Astrocyte (in vitro differentiated cells and primary cell): ENCODE measurements at regions not wholly inside any gene's neighbourhood (a gene's known extent, or its start where the extent isn't known, plus 50 kb on each side); places are given as distances from the start of the nearest gene placed in this dataset.

Source experiments
- EZH2 ChIP-seq: IDR thresholded peaks from 2 replicates; pipeline ENCODE4 v1.6.1; 2012; ENCODE audit warnings: mild to moderate bottlenecking, low read length, inconsistent platforms; ENCODE audit not compliant: insufficient read depth
- TF ChIP-seq, protein P1 (sequence below): IDR thresholded peaks from 2 replicates; pipeline ENCODE4 v1.5.1; 2011; ENCODE audit warnings: low read depth, mild to moderate bottlenecking, inconsistent platforms, low read length, moderate library complexity; ENCODE audit not compliant: insufficient read depth

DNA sequence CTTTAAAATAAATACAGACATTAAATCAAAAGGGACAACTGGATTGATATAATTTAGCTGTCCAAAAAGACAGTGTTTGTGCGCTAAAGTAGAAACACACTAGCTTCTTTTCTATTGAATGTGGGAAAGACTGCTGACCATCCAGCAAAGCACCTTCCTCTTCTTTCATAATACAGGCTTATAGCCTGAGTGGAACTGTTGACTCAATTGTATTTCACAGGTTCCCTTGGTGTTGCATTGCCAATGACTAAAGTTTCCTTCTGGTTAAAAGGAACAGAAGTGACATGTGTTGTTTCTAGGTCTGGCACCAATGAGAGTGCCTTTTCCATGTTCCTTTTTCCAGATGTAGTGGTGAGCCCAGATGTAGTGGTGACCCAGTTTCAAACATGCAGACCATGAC lies 412.3 kb downstream of the RNF144A start:
- TF ChIP-seq, protein P1, sequence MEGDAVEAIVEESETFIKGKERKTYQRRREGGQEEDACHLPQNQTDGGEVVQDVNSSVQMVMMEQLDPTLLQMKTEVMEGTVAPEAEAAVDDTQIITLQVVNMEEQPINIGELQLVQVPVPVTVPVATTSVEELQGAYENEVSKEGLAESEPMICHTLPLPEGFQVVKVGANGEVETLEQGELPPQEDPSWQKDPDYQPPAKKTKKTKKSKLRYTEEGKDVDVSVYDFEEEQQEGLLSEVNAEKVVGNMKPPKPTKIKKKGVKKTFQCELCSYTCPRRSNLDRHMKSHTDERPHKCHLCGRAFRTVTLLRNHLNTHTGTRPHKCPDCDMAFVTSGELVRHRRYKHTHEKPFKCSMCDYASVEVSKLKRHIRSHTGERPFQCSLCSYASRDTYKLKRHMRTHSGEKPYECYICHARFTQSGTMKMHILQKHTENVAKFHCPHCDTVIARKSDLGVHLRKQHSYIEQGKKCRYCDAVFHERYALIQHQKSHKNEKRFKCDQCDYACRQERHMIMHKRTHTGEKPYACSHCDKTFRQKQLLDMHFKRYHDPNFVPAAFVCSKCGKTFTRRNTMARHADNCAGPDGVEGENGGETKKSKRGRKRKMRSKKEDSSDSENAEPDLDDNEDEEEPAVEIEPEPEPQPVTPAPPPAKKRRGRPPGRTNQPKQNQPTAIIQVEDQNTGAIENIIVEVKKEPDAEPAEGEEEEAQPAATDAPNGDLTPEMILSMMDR = no peak
- no peak for TF ChIP-seq EZH2
